ENCODE measurements at regions not wholly inside any gene's neighbourhood (a gene's known extent, or its start where the extent isn't known, plus 50 kb on each side); places are given as distances from the start of the nearest gene placed in this dataset.

- DNase-seq = no peak
- Histone ChIP-seq H3K4me1 (peaks cover 0 to 5% (median 2%) of the 10 kb centered on the region in 6 donors), H3K27ac (no peak overlapping the region), H3K36me3 (no peaks in the 10 kb centered on the region), H3K4me3 (no peak overlapping the region), H3K27me3 (replicated peaks in 1 of 7) (peaks cover 0 to 63% (median 4%) of the 10 kb centered on the region in 7 donors), H3K9me3 (peaks cover 0 to 5% (median 0%) of the 10 kb centered on the region in 8 donors)
- 57 to 71% (median 67%) methylated on average over 16 of the region's 16 CpGs for WGBS, 5 donors
- TF ChIP-seq POLR2AphosphoS5 (IDR thresholded peaks at IDR 0.05) (no peak), CTCF (IDR thresholded peaks at IDR 0.05 in 8 of 11, conservative IDR thresholded peaks at IDR 0.05 in 3 of 11) (no peak), POLR2A (IDR thresholded peaks at IDR 0.05) (no peak)
- intact Hi-C loops (cut with DNase I; ENCODE audit: low total_unique reads) = no loop called here
Measured at GRCh38 chr20:57087102-57087501, 179.3 kb downstream of the BMP7 start.

GRCh38 chr20:57087705-57088104, 178.7 kb downstream of the BMP7 start:
- Histone ChIP-seq H3K9me3 (peaks cover 0 to 5% (median 0%) of the 10 kb centered on the region in 8 donors), H3K36me3 (no peaks in the 10 kb centered on the region), H3K27me3 (replicated peaks in 1 of 7) (peaks cover 0 to 63% (median 5%) of the 10 kb centered on the region in 7 donors), H3K4me3 (no peak overlapping the region), H3K27ac (no peak overlapping the region), H3K4me1 (peaks cover 0 to 9% (median 4%) of the 10 kb centered on the region in 6 donors)
- intact Hi-C loops (cut with DNase I; ENCODE audit: low total_unique reads) = no loop called here
- DNase-seq = no peak
- 80 to 88% (median 83%) methylated on average over 7 of the region's 7 CpGs for WGBS, 5 donors
- TF ChIP-seq POLR2AphosphoS5 (IDR thresholded peaks at IDR 0.05) (no peak), POLR2A (IDR thresholded peaks at IDR 0.05) (no peak), CTCF (IDR thresholded peaks at IDR 0.05 in 8 of 11, conservative IDR thresholded peaks at IDR 0.05 in 3 of 11) (no peak)

- H3K4me1 ChIP-seq = peaks cover 0 to 9% (median 4%) of the 10 kb centered on the region in 6 donors
- peaks cover 0 to 5% (median 0%) of the 10 kb centered on the region in 8 donors for H3K9me3 ChIP-seq
- no peak for DNase-seq
- no peak overlapping the region for H3K4me3 ChIP-seq
- TF ChIP-seq CTCF (IDR thresholded peaks at IDR 0.05 in 8 of 11, conservative IDR thresholded peaks at IDR 0.05 in 3 of 11) = no peak
- no peak for TF ChIP-seq POLR2AphosphoS5 (IDR thresholded peaks at IDR 0.05)
- TF ChIP-seq POLR2A (IDR thresholded peaks at IDR 0.05) = no peak
- no peak overlapping the region for H3K27ac ChIP-seq
- H3K36me3 ChIP-seq = no peaks in the 10 kb centered on the region
- H3K27me3 ChIP-seq (replicated peaks in 1 of 7) = peaks cover 0 to 69% (median 5%) of the 10 kb centered on the region in 7 donors
- intact Hi-C loops (cut with DNase I; ENCODE audit: low total_unique reads) = no loop called here
- 49 to 59% (median 55%) methylated on average over 6 of the region's 6 CpGs for WGBS, 5 donors
Measured at GRCh38 chr20:57088436-57088835, 178.0 kb downstream of the BMP7 start.

- Histone ChIP-seq H3K27me3 (replicated peaks in 1 of 7) (peaks cover 0 to 70% (median 5%) of the 10 kb centered on the region in 7 donors), H3K36me3 (no peaks in the 10 kb centered on the region), H3K27ac (no peak overlapping the region), H3K4me3 (no peak overlapping the region), H3K9me3 (peaks cover 0 to 5% (median 0%) of the 10 kb centered on the region in 8 donors), H3K4me1 (peaks cover 0 to 9% (median 4%) of the 10 kb centered on the region in 6 donors)
- DNase-seq = peak; percentile 86
- intact Hi-C loops (cut with DNase I; ENCODE audit: low total_unique reads) = loop anchor here (5.0 kb wide), 1 partner anchor 258 kb away; no protein-coding TSS in a partner anchor
- WGBS, 5 donors = 23 to 41% (median 25%) methylated on average over 7 to 12 of the region's 12 CpGs
- TF ChIP-seq POLR2AphosphoS5 (IDR thresholded peaks at IDR 0.05) (no peak), CTCF (IDR thresholded peaks at IDR 0.05 in 8 of 11, conservative IDR thresholded peaks at IDR 0.05 in 3 of 11) (peak; percentile 34 to 88 (median 78)), POLR2A (IDR thresholded peaks at IDR 0.05) (no peak)
Measured at GRCh38 chr20:57089699-57090144, 176.7 kb downstream of the BMP7 start.
